GM10266 (cell line): ENCODE measurements at regions not wholly inside any gene's neighbourhood (a gene's known extent, or its start where the extent isn't known, plus 50 kb on each side); places are given as distances from the start of the nearest gene placed in this dataset.
A peak's percentile ranks its signal among the peaks of the same experiment; 100 is the strongest.

ENCODE experiments used
- DNase-seq: peaks from one replicate; pipeline ENCODE4 v3.0.0; 2012; ENCODE audit errors: extremely low spot score
- TF ChIP-seq, protein P1 (sequence below): IDR thresholded peaks from 2 replicates; pipeline ENCODE4 v1.5.1; 2012; ENCODE audit warnings: mild to moderate bottlenecking, low read depth; ENCODE audit not compliant: control insufficient read depth, insufficient read depth; ENCODE audit errors: missing control alignments

DNA sequence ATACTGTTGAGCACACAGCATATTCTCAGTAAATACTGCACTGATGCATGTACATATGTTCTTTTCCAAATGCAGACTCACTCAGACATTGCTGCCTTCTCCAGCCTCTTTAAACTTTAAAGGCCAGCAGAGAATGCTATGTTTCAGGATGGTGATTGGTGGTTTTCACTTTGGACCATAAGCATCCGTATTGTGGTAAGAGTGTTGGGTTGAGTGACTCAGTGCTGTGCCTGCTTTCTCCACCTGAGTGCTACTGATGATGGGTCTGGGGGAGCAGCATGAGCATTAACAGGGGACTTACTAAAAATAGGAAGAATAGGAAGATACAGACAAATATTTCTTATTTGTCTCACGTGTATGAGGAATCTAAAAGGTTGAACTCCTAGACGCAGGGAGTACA is 56.3 kb upstream of the ZNF92 start:
- TF ChIP-seq, protein P1, sequence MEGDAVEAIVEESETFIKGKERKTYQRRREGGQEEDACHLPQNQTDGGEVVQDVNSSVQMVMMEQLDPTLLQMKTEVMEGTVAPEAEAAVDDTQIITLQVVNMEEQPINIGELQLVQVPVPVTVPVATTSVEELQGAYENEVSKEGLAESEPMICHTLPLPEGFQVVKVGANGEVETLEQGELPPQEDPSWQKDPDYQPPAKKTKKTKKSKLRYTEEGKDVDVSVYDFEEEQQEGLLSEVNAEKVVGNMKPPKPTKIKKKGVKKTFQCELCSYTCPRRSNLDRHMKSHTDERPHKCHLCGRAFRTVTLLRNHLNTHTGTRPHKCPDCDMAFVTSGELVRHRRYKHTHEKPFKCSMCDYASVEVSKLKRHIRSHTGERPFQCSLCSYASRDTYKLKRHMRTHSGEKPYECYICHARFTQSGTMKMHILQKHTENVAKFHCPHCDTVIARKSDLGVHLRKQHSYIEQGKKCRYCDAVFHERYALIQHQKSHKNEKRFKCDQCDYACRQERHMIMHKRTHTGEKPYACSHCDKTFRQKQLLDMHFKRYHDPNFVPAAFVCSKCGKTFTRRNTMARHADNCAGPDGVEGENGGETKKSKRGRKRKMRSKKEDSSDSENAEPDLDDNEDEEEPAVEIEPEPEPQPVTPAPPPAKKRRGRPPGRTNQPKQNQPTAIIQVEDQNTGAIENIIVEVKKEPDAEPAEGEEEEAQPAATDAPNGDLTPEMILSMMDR, result no peak
- no peak for DNase-seq

GRCh38 chr7:65310761-65311160 is 62.9 kb upstream of the ZNF92 start:
- TF ChIP-seq, protein P1, result no peak

DNA sequence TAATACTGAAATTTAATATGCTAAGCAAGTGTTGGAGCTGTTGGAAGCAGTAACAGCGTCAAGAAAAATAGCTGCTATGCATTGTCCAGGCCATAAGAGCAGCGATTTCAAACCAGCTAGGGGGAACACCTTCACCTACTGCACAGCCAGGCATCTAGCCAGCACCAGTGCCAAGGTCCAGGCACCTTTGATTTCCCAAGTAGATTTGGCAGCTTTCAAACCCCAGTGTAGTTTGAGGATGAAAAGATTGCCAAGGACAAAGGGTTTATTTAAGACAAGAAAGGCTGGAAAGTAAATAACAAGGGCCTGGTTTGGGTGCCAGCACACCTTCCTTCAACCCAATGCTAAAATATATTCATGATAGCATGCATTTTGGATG is 65.4 kb upstream of the ZNF92 start:
- DNase-seq, result no peak

More at GRCh38 chr7:65310761-65311160, 62.9 kb upstream of the ZNF92 start:
- DNase-seq, result no peak

GRCh38 chr7:65307651-65308299 is 65.9 kb upstream of the ZNF92 start:
- TF ChIP-seq, protein P1, result peak; percentile 71

More for the DNA sequence above, 65.4 kb upstream of the ZNF92 start:
- TF ChIP-seq, protein P1, result no peak

DNA sequence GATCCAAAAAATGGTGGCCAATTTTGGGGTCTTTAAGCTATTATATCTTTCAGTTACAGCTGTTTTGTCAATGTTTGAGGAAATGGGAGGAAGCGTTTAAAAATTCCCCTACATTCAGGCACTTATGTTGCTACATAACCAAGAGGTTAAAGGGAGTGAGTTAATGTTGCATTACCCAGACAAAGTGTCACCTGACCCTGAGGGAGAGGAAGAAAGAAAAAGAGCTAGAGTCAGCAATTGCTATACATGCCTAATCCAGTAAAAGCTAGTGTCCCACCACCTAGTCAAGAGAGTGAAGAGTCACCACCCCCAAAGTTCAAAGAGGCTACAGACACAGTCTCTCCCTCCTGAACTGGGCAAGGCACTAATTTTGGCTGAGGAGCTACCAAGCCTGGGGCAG is 69.5 kb upstream of the ZNF92 start:
- DNase-seq, result no peak
- TF ChIP-seq, protein P1, result no peak

More at GRCh38 chr7:65307651-65308299, 65.9 kb upstream of the ZNF92 start:
- peak; percentile 44 for DNase-seq

GRCh38 chr7:65302883-65303282 is 70.8 kb upstream of the ZNF92 start:
- TF ChIP-seq, protein P1, result no peak
- DNase-seq, result no peak

GRCh38 chr7:65301007-65301406 is 72.6 kb upstream of the ZNF92 start:
- TF ChIP-seq, protein P1, result no peak
- no peak for DNase-seq
